ENCODE measurements at regions not wholly inside any gene's neighbourhood (a gene's known extent, or its start where the extent isn't known, plus 50 kb on each side); places are given as distances from the start of the nearest gene placed in this dataset.

GRCh38 chr2:19462256-19462645 lies 103.8 kb upstream of the OSR1 start:
- Histone ChIP-seq H3K4me1 (ENCODE audit: control insufficient read depth, insufficient read depth, low read length) (no peaks in the 10 kb centered on the region), H4K20me1 (ENCODE audit: control insufficient read depth, insufficient read depth) (no peaks in the 10 kb centered on the region), H3K27me3 (replicated peaks in 1 of 2; ENCODE audit: control insufficient read depth in 2 of 2, insufficient read depth in 2 of 2, low read length in 1 of 2) (no peaks in the 10 kb centered on the region; a peak in 1 of 4 replicates), H3K36me3 (ENCODE audit: control insufficient read depth in 2 of 2, insufficient read depth in 2 of 2, low read length in 1 of 2) (no peaks in the 10 kb centered on the region), H3K9me3 (replicated peaks; ENCODE audit: control insufficient read depth, insufficient read depth, low read length) (no peaks in the 10 kb centered on the region), H3K27ac (ENCODE audit: control insufficient read depth, insufficient read depth) (no peak overlapping the region), H3K4me2 (ENCODE audit: control insufficient read depth, insufficient read depth) (no peak overlapping the region), H3K79me2 (ENCODE audit: control insufficient read depth, insufficient read depth, low read length) (no peaks in the 10 kb centered on the region), H3K9ac (ENCODE audit: control insufficient read depth, insufficient read depth, low read length) (no peak overlapping the region), H2AFZ (ENCODE audit: control insufficient read depth, low read depth, low read length) (no peak overlapping the region), H3K4me3 (no peak overlapping the region)
- ChIA-PET CTCF (no interaction called here), SMC1A (ENCODE audit: uncharacterized antibody, unreplicated experiment) (no interaction called here), RAD21 (ENCODE audit: unreplicated experiment) (no interaction called here), POLR2A (no interaction called here)
- ATAC-seq: no peak
- no TSS peak for BruUV-seq (replicated peaks)
- intact Hi-C loops (cut with micrococcal nuclease; ENCODE audit: unreplicated experiment): no loop called here
- in situ Hi-C loops (cut with MboI): no loop called here
- no peak for DNase-seq (ENCODE audit: low read depth, low spot score)
- FAIRE-seq: no peak
- 7% methylated on average over 2 of the region's 2 CpGs for WGBS (ENCODE audit: insufficient coverage, insufficient replicate concordance, low lambda C conversion rate, missing lambda C conversion rate)
- TF ChIP-seq ZZZ3 (IDR thresholded peaks at IDR 0.05; ENCODE audit: control insufficient read depth, insufficient read length, low read depth) (no peak), ZNF24 (IDR thresholded peaks at IDR 0.05) (no peak), POLR2AphosphoS5 (IDR thresholded peaks at IDR 0.05; ENCODE audit: low read length) (no peak), ATF3 (IDR thresholded peaks at IDR 0.05; ENCODE audit: borderline replicate concordance, extremely low read depth, low read depth, low read length) (no peak), MEF2B (IDR thresholded peaks at IDR 0.05; ENCODE audit: partially characterized antibody, poor library complexity, severe bottlenecking) (no peak), PRDM15 (CRISPR knock-in tag; IDR thresholded peaks at IDR 0.05) (no peak), MTA2 (IDR thresholded peaks at IDR 0.05; ENCODE audit: low read depth) (no peak), CEBPZ (IDR thresholded peaks at IDR 0.05; ENCODE audit: low read depth, low read length) (no peak), MXI1 (IDR thresholded peaks at IDR 0.05; ENCODE audit: low read depth, low read length) (no peak), NR2C2 (IDR thresholded peaks at IDR 0.05; ENCODE audit: borderline replicate concordance, control insufficient read depth, insufficient read length, low read depth) (no peak), REST (IDR thresholded peaks at IDR 0.05; ENCODE audit: low read depth, low read length) (no peak), EP300 (IDR thresholded peaks at IDR 0.05; ENCODE audit: borderline replicate concordance in 1 of 2, control insufficient read depth in 1 of 2, low read depth in 2 of 2, low read length in 2 of 2) (no peak), IKZF2 (IDR thresholded peaks at IDR 0.05) (no peak), CREB1 (IDR thresholded peaks at IDR 0.05; ENCODE audit: low read depth) (no peak)

Measured in GM12878 (cell line).